GM19023 (cell line): ENCODE measurements at regions not wholly inside any gene's neighbourhood (a gene's known extent, or its start where the extent isn't known, plus 50 kb on each side); places are given as distances from the start of the nearest gene placed in this dataset.

Source experiments
- ATAC-seq: cut with Tn5 transposase; IDR thresholded peaks from one replicate; pipeline ENCODE4 v1.9.1; 2021; ENCODE audit warnings: mild to moderate bottlenecking, moderate library complexity; ENCODE audit not compliant: unreplicated experiment

DNA sequence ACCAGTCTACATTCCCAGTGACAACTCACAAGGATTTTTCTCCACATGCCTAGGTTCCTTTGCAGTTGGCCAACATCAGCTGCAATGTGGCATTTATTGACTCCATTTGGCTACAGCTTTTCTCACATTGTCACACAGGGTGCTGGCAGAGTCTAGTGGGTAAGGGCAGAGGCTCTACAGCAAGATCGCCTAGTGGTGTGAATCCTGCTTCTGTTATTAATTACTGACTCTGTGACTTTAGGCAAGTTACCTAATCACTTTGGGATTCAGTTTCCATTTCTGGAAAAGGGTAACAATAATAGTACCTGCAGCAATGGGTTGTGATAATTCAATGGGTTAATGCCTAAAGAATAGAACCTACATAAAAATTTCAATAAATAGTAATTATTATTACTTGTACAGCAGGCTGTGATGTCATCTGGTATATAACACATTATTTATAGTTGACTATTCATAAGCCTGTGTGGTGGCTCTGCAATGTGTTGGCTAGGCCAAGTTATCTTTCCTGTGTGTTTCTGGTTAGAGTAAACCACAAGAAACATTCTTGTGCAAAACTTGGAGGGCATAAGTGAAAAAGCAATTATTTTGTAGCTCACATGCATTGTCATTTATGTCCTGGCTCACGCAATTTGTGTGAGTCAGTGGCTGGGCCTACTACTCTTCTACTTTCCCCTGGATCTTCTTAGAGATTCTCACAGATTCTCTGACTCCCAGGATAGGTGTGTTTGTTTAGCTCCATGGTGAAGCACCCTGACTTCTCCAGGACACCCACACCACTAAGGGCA, 59.5 kb downstream of the PTGS2 start:
- no peak for ATAC-seq

DNA sequence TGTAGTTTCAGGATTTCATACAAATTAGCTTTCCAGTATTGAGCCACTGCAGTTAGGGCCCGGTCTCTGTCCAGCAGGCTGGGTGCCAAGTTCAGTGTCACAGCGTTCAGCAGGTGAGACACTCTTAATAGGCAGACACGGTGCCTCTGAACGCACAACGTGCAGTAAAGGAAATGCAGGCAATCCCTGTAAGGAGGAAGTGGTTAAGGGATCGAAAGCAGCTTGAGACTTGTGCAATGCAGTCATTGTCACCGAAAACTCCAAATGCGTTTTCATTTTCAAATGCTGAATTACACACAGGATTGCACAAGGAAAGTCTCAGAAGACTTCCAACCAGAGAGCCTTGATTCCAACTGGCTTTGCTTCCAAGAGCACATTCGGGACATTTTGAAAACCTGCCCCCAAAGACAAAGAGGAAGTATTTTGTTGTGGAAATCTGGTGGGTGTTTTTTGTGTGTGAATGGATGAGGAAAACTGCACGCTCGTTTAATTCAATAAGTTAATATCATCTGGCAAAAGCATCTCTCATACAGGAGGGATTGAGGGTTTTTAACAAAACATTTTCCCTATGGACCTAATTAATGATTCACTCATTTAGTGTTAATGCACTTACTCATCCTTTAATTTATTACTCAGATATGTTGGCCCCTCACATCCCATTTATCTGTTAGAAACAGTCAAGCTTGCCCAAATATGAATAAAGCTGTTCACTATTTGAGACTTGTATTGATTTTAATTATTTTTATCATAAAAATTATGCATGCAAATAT, 61.6 kb downstream of the PTGS2 start:
- ATAC-seq, result peak; percentile 100

- no peak for ATAC-seq
Measured at GRCh38 chr1:186617926-186618325, 62.3 kb downstream of the PTGS2 start.

GRCh38 chr1:186616511-186616910, 63.7 kb downstream of the PTGS2 start:
- no peak for ATAC-seq

- ATAC-seq, result no peak
Measured at GRCh38 chr1:186615332-186615731, 64.9 kb downstream of the PTGS2 start.

DNA sequence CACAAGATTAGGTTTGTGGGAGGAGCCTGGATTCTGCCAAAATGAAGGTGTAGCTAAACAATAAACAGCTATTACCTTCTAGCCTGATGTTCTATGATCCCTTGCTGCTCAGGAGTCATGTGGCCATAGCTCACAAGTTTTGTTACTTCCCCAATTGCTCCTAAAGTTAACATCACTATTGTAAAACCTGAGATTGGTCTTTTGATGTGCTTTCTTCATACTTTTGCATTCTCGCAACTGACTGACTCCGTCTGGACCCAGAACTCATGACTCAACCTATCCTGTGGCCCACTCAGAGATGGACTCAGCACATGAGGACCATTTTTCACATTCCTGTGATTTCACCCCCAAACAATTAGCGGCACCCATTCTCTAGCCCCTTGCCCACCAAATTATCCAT, 69.1 kb downstream of the PTGS2 start:
- ATAC-seq, result no peak

GRCh38 chr1:186609183-186609582, 71.0 kb downstream of the PTGS2 start:
- ATAC-seq, result no peak

- ATAC-seq, result no peak
Measured at GRCh38 chr1:186605762-186606350, 74.4 kb downstream of the PTGS2 start.

- ATAC-seq, result no peak
Measured at GRCh38 chr1:186595969-186596368, 84.3 kb downstream of the PTGS2 start.

GRCh38 chr1:186578325-186579016, 101.8 kb downstream of the PTGS2 start:
- ATAC-seq, result no peak

DNA sequence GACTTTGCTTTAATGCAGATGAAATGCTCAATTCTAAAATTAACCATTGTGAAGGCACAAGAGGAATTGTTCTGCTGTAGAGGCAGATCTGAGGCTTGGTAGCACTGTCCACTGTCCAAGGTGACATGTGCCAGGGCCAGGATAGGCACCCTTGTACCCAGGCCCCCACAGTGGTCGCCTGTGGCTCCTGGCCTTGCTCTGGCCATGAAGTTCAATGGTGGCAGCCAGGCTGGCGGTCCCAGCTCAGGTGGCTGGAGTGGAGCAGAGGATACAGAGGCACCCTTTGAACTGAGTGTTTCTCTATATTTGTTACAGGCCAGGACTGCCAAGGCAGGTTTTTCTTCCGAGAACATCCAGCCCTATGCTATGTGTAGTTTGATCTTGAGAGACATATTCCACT, 102.6 kb downstream of the PTGS2 start:
- ATAC-seq, result no peak

DNA sequence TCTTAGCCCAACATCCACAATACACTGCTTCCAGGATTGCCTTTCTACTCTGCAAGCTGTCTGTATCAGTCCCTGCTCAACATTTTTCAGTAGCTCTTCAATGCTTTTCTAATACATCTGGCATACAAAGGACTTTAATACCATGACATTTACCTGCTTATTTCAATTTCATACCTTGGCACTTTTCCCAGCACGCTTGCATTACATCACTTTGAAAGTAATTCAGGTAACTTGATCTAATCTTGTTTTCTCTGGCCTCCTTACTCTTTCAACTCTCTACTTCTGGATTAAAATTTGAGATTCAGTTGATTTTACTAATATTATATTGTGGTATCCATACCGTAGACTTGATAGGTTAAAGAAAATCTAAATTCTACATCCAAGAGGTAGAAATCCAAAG, 103.0 kb downstream of the PTGS2 start:
- ATAC-seq, result no peak

- no peak for ATAC-seq
Measured at GRCh38 chr1:186575348-186575747, 104.9 kb downstream of the PTGS2 start.

- no peak for ATAC-seq
Measured at GRCh38 chr1:186574926-186575325, 105.3 kb downstream of the PTGS2 start.

DNA sequence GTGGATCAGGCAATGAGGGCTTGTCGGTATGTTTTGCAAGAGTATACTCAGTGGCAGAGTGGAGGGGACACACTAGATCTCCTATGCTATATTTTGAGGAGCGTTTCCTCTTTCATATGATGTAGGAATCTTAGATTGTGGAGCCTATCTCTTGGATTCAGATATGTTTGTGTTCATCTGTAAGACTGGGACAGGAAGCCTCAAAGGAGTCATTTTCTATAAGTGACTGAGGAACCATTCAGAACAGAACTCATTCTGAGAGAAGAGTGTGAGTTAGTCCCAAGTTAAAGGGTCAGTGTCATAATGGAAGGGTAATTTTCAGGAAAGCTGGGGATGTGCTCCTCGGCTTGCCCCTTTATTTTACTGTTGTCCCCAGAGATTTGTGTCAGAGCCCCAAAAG, 107.7 kb downstream of the PTGS2 start:
- no peak for ATAC-seq

- no peak for ATAC-seq
Measured at GRCh38 chr1:186571771-186572170, 108.5 kb downstream of the PTGS2 start.

- ATAC-seq, result no peak
Measured at GRCh38 chr1:186569856-186570255, 108.9 kb upstream of the PDC start.

- no peak for ATAC-seq
Measured at GRCh38 chr1:186568221-186568620, 107.3 kb upstream of the PDC start.

DNA sequence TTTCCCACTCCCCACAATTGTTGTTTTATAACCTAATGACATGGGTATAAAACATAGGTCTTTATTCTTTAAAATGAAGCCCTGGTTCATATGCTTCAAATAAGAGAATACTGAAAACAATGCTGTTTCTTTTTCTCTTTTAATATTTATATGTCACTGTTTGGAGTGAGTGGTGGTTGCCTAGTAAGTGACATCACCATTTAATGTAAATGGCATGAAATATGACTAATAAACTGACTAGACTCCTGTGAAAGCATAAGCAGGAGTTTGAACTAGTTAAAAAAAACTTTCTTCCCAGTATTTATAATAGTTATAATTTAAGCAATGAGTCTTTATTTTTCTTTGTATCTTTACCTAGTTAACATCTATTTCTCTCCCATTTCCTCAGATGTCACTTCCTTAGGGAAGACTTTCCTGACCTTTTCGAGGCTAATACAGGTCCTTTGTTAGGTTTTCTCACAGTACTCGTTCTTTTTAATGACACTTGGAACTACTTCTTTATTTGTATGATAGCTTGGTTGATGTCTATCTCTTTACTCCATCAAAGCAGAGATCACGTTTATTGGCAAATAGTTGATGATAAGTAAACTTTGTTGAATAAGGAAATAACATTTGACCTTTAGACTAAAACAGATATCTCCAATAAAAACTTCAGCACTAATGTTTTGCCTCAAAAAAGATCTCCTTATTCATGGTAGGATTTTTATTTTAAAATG, 105.4 kb upstream of the PDC start:
- ATAC-seq, result no peak

DNA sequence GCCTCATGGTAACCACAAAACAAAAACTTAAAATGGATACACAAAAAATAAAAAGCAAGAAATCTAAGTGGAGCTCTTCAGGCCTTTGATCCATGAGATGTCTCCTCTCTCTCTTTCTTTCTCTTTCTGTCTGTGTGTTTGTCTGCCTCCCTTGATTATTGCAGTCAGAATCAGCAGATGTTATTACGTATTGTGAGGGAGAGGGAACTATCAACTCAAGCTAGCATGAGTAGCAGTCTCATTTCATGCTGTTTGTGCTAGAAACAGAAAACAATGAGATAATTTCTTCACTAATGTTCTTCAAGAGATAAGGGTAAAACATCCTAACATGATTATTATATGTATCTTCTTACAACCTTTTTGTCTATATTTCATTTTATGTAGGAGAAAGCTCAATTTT, 103.7 kb upstream of the PDC start:
- no peak for ATAC-seq

DNA sequence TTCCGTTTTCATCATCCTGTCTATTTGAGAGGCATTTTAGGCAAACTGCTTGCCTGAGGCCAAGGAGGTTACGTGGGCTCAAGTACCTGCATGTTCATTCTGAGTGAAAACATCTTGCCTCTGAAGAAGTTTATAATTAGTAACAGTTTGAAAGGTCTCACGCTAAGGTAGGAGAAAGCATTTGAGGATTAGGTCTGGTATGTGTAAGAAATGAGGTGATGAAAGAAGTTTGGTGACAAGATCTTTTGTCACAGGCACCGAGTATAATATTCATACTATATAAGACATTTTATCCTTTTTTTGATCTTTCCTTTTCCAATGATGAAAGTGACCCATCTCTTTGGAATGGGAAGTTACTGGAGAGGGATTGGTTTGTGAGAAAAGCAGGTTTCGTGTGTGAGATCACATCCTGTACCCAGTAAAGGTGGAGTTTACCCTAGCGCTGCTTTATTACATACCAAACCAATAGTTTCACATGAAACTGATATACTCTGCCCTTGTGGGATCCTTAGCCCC, 98.7 kb upstream of the PDC start:
- ATAC-seq, result no peak
